Smooth muscle cell (in vitro differentiated cells): ENCODE measurements at regions not wholly inside any gene's neighbourhood (a gene's known extent, or its start where the extent isn't known, plus 50 kb on each side); places are given as distances from the start of the nearest gene placed in this dataset.
"Not testable (repeated sequence)": the region's sequence is repeated elsewhere in the genome, so short reads cannot be mapped to it uniquely, and the experiment has no call there.

Experiments
- DNase-seq: peaks from one replicate; lab custom pipeline; 2025; ENCODE audit not compliant: unreplicated experiment; lab: John Stamatoyannopoulos, UW
- H2AFZ ChIP-seq: fragments of 200-600 bp; sonication (generic); 2 replicates; pipeline ENCODE4 v1.6.0; 2016; ENCODE audit warnings: antibody characterized with exemption, low read depth, mild to moderate bottlenecking
- H3F3A ChIP-seq: fragments of 200-600 bp; sonication (generic); 2 replicates; pipeline ENCODE4 v1.6.0; 2017; ENCODE audit warnings: antibody characterized with exemption, low read depth
- H3K27ac ChIP-seq: fragments of 200-600 bp; sonication (generic); 2 replicates; pipeline ENCODE4 v1.5.1; 2016; ENCODE audit warnings: low read depth, mild to moderate bottlenecking
- H3K27me3 ChIP-seq: fragments of 200-600 bp; sonication (generic); 2 replicates; pipeline ENCODE4 v1.6.1; 2016; ENCODE audit warnings: low read depth, mild to moderate bottlenecking
- H3K36me3 ChIP-seq: fragments of 200-600 bp; sonication (generic); 2 replicates; pipeline ENCODE4 v1.5.1; 2016; ENCODE audit warnings: low read depth
- H3K4me1 ChIP-seq: fragments of 200-600 bp; sonication (generic); 2 replicates; pipeline ENCODE4 v1.5.1; 2016; ENCODE audit warnings: low read depth
- H3K4me2 ChIP-seq: fragments of 200-600 bp; sonication (generic); 2 replicates; pipeline ENCODE4 v1.6.0; 2016; ENCODE audit warnings: mild to moderate bottlenecking
- H3K4me3 ChIP-seq: fragments of 200-600 bp; sonication (generic); 2 replicates; pipeline ENCODE4 v1.5.1; 2016; ENCODE audit warnings: mild to moderate bottlenecking
- H3K79me2 ChIP-seq: fragments of 200-600 bp; sonication (generic); 2 replicates; pipeline ENCODE4 v1.6.0; 2016; ENCODE audit warnings: low read depth, mild to moderate bottlenecking
- H3K9ac ChIP-seq: fragments of 200-600 bp; sonication (generic); 2 replicates; pipeline ENCODE4 v1.6.0; 2016; ENCODE audit warnings: low read depth
- H3K9me3 ChIP-seq: fragments of 200-600 bp; sonication (generic); replicated peaks from 2 replicates; pipeline ENCODE4 v1.5.1; 2016; ENCODE audit warnings: low read depth
- H4K20me1 ChIP-seq: fragments of 200-600 bp; sonication (generic); 2 replicates; pipeline ENCODE4 v1.6.0; 2016; ENCODE audit warnings: low read depth
- WGBS: methylation state at CpG from one replicate; pipeline ENCODE4 v1.1.7; 2016; ENCODE audit warnings: low lambda C conversion rate; 5-methylcytosine and 5-hydroxymethylcytosine counted together
- TF ChIP-seq, protein P1 (sequence below): fragments of 200-600 bp; sonication (generic); IDR thresholded peaks from 2 replicates; pipeline ENCODE4 v1.5.1; 2017; ENCODE audit warnings: borderline replicate concordance, mild to moderate bottlenecking, antibody characterized with exemption; ENCODE audit not compliant: insufficient read depth, poor library complexity, severe bottlenecking

DNA sequence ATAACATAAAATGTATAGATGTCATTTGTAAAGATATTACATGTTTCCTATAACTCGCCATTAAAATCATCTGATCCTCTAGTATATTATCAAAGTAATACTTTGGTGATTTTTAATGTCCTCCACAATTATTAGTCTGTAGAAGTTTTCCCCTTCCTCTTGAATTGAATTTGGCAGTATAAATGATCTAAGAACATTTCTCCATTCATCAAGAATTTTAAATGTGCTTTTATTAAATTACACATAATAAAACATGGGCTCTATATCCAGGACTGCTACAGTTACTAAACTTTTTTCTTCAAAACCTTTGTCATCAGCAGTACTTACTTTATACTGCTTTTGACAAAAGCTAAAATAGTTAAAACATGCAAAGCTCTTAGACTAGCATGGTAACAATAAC, 315.4 kb upstream of the ZC3H15 start:
- H3K79me2 ChIP-seq = no peaks in the 10 kb centered on the region
- 91% methylated on average over 1 of the region's 1 CpG for WGBS

DNA sequence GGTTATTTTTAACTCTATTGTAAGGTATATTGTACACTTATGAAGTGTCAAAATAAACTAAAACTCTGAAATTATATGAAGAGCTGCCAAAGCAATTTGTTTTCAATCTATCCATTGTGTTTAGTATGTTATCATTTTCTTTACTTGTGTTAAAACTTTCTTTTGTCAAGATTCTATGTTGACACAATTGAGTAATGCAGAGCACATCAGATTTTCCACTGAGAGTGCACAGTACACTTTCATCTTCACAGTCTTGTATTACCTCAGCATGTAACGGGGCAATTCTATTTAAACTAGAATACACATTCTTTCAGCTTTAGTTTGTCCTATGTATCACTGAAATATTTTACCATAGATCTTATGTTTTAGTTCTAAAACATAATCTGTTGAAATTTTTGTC, 304.4 kb upstream of the ZC3H15 start:
- Histone ChIP-seq H3K9ac (no peak overlapping the region), H3K4me3 (no peak overlapping the region)

More for the DNA sequence above, 315.4 kb upstream of the ZC3H15 start:
- Histone ChIP-seq H2AFZ (no peak overlapping the region), H3K4me2 (no peak overlapping the region), H3K4me1 (no peaks in the 10 kb centered on the region), H3F3A (no peaks in the 10 kb centered on the region), H3K36me3 (no peaks in the 10 kb centered on the region), H3K9me3 (no peaks in the 10 kb centered on the region), H3K9ac (no peak overlapping the region), H3K27me3 (no peaks in the 10 kb centered on the region), H3K27ac (no peak overlapping the region), H3K4me3 (no peak overlapping the region), H4K20me1 (no peaks in the 10 kb centered on the region)
- TF ChIP-seq, protein P1, sequence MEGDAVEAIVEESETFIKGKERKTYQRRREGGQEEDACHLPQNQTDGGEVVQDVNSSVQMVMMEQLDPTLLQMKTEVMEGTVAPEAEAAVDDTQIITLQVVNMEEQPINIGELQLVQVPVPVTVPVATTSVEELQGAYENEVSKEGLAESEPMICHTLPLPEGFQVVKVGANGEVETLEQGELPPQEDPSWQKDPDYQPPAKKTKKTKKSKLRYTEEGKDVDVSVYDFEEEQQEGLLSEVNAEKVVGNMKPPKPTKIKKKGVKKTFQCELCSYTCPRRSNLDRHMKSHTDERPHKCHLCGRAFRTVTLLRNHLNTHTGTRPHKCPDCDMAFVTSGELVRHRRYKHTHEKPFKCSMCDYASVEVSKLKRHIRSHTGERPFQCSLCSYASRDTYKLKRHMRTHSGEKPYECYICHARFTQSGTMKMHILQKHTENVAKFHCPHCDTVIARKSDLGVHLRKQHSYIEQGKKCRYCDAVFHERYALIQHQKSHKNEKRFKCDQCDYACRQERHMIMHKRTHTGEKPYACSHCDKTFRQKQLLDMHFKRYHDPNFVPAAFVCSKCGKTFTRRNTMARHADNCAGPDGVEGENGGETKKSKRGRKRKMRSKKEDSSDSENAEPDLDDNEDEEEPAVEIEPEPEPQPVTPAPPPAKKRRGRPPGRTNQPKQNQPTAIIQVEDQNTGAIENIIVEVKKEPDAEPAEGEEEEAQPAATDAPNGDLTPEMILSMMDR = no peak
- DNase-seq = no peak

DNA sequence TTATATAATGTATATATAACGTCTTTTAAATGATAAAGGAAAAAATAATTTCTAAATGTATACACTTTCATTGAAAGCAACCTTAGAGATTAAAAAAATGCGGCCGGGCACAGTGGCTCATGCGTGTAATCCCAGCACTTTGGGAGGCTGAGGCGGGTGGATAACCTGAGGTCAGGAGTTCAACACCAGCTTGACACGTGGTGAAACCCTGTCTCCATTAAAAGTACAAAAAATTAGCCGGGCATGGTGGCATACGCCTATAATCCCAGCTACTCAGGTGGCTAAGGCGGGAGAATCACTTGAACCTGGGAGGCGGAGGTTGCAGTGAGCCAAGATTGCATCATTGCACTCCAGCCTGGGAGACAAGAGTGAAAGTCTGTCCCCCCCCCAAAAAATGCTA, 303.7 kb upstream of the ZC3H15 start:
- not testable (repeated sequence) for H3K27ac ChIP-seq, H3K9ac ChIP-seq, H3F3A ChIP-seq, H3K4me3 ChIP-seq, H3K4me2 ChIP-seq, H3K27me3 ChIP-seq, H3K79me2 ChIP-seq, H3K9me3 ChIP-seq, DNase-seq, H3K36me3 ChIP-seq, H2AFZ ChIP-seq, H4K20me1 ChIP-seq, H3K4me1 ChIP-seq
- 92% methylated on average over 10 of the region's 10 CpGs for WGBS

More for the DNA sequence above, 304.4 kb upstream of the ZC3H15 start:
- no peak for DNase-seq
- H4K20me1 ChIP-seq = no peaks in the 10 kb centered on the region
- no peaks in the 10 kb centered on the region for H3K27me3 ChIP-seq
- no peak overlapping the region for H3K4me2 ChIP-seq
- 79% methylated on average over 1 of the region's 1 CpG for WGBS
- H3K27ac ChIP-seq = no peak overlapping the region
- no peak overlapping the region for H2AFZ ChIP-seq
- no peaks in the 10 kb centered on the region for H3K4me1 ChIP-seq
- no peaks in the 10 kb centered on the region for H3F3A ChIP-seq
- H3K79me2 ChIP-seq = no peaks in the 10 kb centered on the region
- TF ChIP-seq, protein P1 = no peak
- H3K36me3 ChIP-seq = no peaks in the 10 kb centered on the region
- no peaks in the 10 kb centered on the region for H3K9me3 ChIP-seq

DNA sequence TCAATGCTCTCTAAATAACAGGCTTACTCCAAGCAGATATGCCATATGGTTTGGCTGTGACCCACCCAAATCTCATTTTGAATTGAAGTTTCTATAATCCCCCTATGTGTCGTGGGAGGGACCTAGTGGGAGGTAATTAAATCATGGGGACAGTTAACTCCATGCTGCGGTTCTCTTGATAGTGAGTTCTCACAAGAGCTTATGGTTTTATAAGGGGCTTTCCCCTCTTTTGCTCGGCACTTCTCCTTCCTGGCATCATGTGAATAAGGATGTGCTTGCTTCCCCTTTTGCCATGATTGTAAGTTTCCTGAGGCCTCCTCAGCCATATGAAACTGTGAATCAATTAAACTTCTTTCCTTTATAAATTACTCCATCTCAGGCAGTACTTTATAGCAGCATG, 302.7 kb upstream of the ZC3H15 start:
- Histone ChIP-seq H3K27me3 (no peaks in the 10 kb centered on the region), H3K36me3 (no peaks in the 10 kb centered on the region), H4K20me1 (no peaks in the 10 kb centered on the region), H3K4me3 (no peak overlapping the region), H3K27ac (no peak overlapping the region), H2AFZ (no peak overlapping the region), H3K79me2 (no peaks in the 10 kb centered on the region), H3K4me2 (no peak overlapping the region), H3K9me3 (no peaks in the 10 kb centered on the region), H3F3A (no peaks in the 10 kb centered on the region), H3K4me1 (no peaks in the 10 kb centered on the region), H3K9ac (no peak overlapping the region)
- DNase-seq = no peak
- 79% methylated on average over 3 of the region's 3 CpGs for WGBS
- TF ChIP-seq, protein P1 = no peak
